ENCODE measurements at regions not wholly inside any gene's neighbourhood (a gene's known extent, or its start where the extent isn't known, plus 50 kb on each side); places are given as distances from the start of the nearest gene placed in this dataset.

GRCh38 chr4:136121426-136121825, 1410.9 kb downstream of the PCDH18 start:
- no peak for DNase-seq (ENCODE audit: extremely low spot score)
- Histone ChIP-seq H3K4me1 (ENCODE audit: insufficient read depth) (no peaks in the 10 kb centered on the region), H3K27ac (ENCODE audit: low read depth) (no peak overlapping the region), H3K4me3 (ENCODE audit: low read depth, low read length) (no peak overlapping the region), H3K36me3 (ENCODE audit: insufficient read depth) (no peaks in the 10 kb centered on the region)

GRCh38 chr4:136113921-136114320, 1418.4 kb downstream of the PCDH18 start:
- no peak for DNase-seq (ENCODE audit: extremely low spot score)
- WGBS: 60% methylated on average over 2 of the region's 2 CpGs

GRCh38 chr4:136112116-136112515, 1420.2 kb downstream of the PCDH18 start:
- H3K4me3 ChIP-seq (ENCODE audit: low read depth, low read length): no peak overlapping the region
- H3K27ac ChIP-seq (ENCODE audit: low read depth): no peak overlapping the region
- H3K4me1 ChIP-seq (ENCODE audit: insufficient read depth): no peaks in the 10 kb centered on the region
- WGBS: 48% methylated on average over 1 of the region's 1 CpG
- no peaks in the 10 kb centered on the region for H3K36me3 ChIP-seq (ENCODE audit: insufficient read depth)
- no peak for DNase-seq (ENCODE audit: extremely low spot score)

More at GRCh38 chr4:136113921-136114320, 1418.4 kb downstream of the PCDH18 start:
- no peaks in the 10 kb centered on the region for H3K36me3 ChIP-seq (ENCODE audit: insufficient read depth)
- H3K27ac ChIP-seq (ENCODE audit: low read depth): no peak overlapping the region
- no peak overlapping the region for H3K4me3 ChIP-seq (ENCODE audit: low read depth, low read length)
- no peaks in the 10 kb centered on the region for H3K4me1 ChIP-seq (ENCODE audit: insufficient read depth)

GRCh38 chr4:136106753-136107152, 1425.5 kb downstream of the PCDH18 start:
- 41% methylated on average over 1 of the region's 1 CpG for WGBS

GRCh38 chr4:136103616-136104015, 1428.7 kb downstream of the PCDH18 start:
- no peak overlapping the region for H3K4me3 ChIP-seq (ENCODE audit: low read depth, low read length)

More at GRCh38 chr4:136106753-136107152, 1425.5 kb downstream of the PCDH18 start:
- H3K4me1 ChIP-seq (ENCODE audit: insufficient read depth): no peaks in the 10 kb centered on the region
- H3K27ac ChIP-seq (ENCODE audit: low read depth): no peak overlapping the region
- no peak for DNase-seq (ENCODE audit: extremely low spot score)
- H3K4me3 ChIP-seq (ENCODE audit: low read depth, low read length): no peak overlapping the region
- H3K36me3 ChIP-seq (ENCODE audit: insufficient read depth): no peaks in the 10 kb centered on the region

GRCh38 chr4:136097676-136098075, 1434.6 kb downstream of the PCDH18 start:
- 70% methylated on average over 4 of the region's 4 CpGs for WGBS
- no peaks in the 10 kb centered on the region for H3K36me3 ChIP-seq (ENCODE audit: insufficient read depth)
- no peak for DNase-seq (ENCODE audit: extremely low spot score)
- no peak overlapping the region for H3K4me3 ChIP-seq (ENCODE audit: low read depth, low read length)
- no peaks in the 10 kb centered on the region for H3K4me1 ChIP-seq (ENCODE audit: insufficient read depth)
- no peak overlapping the region for H3K27ac ChIP-seq (ENCODE audit: low read depth)

More at GRCh38 chr4:136103616-136104015, 1428.7 kb downstream of the PCDH18 start:
- Histone ChIP-seq H3K27ac (ENCODE audit: low read depth) (no peak overlapping the region), H3K4me1 (ENCODE audit: insufficient read depth) (no peaks in the 10 kb centered on the region), H3K36me3 (ENCODE audit: insufficient read depth) (no peaks in the 10 kb centered on the region)
- WGBS: 79% methylated on average over 4 of the region's 4 CpGs
- DNase-seq (ENCODE audit: extremely low spot score): no peak

- no peak for DNase-seq (ENCODE audit: extremely low spot score)
- Histone ChIP-seq H3K36me3 (ENCODE audit: insufficient read depth) (no peaks in the 10 kb centered on the region), H3K4me3 (ENCODE audit: low read depth, low read length) (no peak overlapping the region), H3K27ac (ENCODE audit: low read depth) (no peak overlapping the region), H3K4me1 (ENCODE audit: insufficient read depth) (no peaks in the 10 kb centered on the region)
- WGBS: 62% methylated on average over 4 of the region's 4 CpGs
Observed at GRCh38 chr4:136088211-136088867, 1444.0 kb downstream of the PCDH18 start.

GRCh38 chr4:136078976-136079375, 1453.3 kb downstream of the PCDH18 start:
- WGBS: 52% methylated on average over 1 of the region's 1 CpG
- DNase-seq (ENCODE audit: extremely low spot score): no peak
- no peak overlapping the region for H3K4me3 ChIP-seq (ENCODE audit: low read depth, low read length)
- H3K27ac ChIP-seq (ENCODE audit: low read depth): no peak overlapping the region
- H3K4me1 ChIP-seq (ENCODE audit: insufficient read depth): no peaks in the 10 kb centered on the region
- H3K36me3 ChIP-seq (ENCODE audit: insufficient read depth): no peaks in the 10 kb centered on the region

- WGBS: 86% methylated on average over 7 of the region's 7 CpGs
- H3K4me1 ChIP-seq (ENCODE audit: insufficient read depth): no peaks in the 10 kb centered on the region
- H3K4me3 ChIP-seq (ENCODE audit: low read depth, low read length): no peak overlapping the region
- no peaks in the 10 kb centered on the region for H3K36me3 ChIP-seq (ENCODE audit: insufficient read depth)
- DNase-seq (ENCODE audit: extremely low spot score): no peak
- H3K27ac ChIP-seq (ENCODE audit: low read depth): no peak overlapping the region
Observed at GRCh38 chr4:136056748-136057147, 1475.5 kb downstream of the PCDH18 start.

GRCh38 chr4:136055360-136055759, 1476.9 kb downstream of the PCDH18 start:
- DNase-seq (ENCODE audit: extremely low spot score): no peak
- Histone ChIP-seq H3K36me3 (ENCODE audit: insufficient read depth) (no peaks in the 10 kb centered on the region), H3K4me3 (ENCODE audit: low read depth, low read length) (no peak overlapping the region), H3K27ac (ENCODE audit: low read depth) (no peak overlapping the region), H3K4me1 (ENCODE audit: insufficient read depth) (no peaks in the 10 kb centered on the region)
- WGBS: 77% methylated on average over 3 of the region's 3 CpGs

- Histone ChIP-seq H3K4me3 (ENCODE audit: low read depth, low read length) (no peak overlapping the region), H3K27ac (ENCODE audit: low read depth) (no peak overlapping the region), H3K4me1 (ENCODE audit: insufficient read depth) (no peaks in the 10 kb centered on the region), H3K36me3 (ENCODE audit: insufficient read depth) (no peaks in the 10 kb centered on the region)
- DNase-seq (ENCODE audit: extremely low spot score): no peak
- 82% methylated on average over 1 of the region's 1 CpG for WGBS
Observed at GRCh38 chr4:136036744-136037143, 1495.5 kb downstream of the PCDH18 start.

GRCh38 chr4:136032391-136032790, 1499.9 kb downstream of the PCDH18 start:
- no peaks in the 10 kb centered on the region for H3K4me1 ChIP-seq (ENCODE audit: insufficient read depth)
- H3K4me3 ChIP-seq (ENCODE audit: low read depth, low read length): no peak overlapping the region
- no peaks in the 10 kb centered on the region for H3K36me3 ChIP-seq (ENCODE audit: insufficient read depth)
- WGBS: 83% methylated on average over 1 of the region's 1 CpG
- no peak for DNase-seq (ENCODE audit: extremely low spot score)
- H3K27ac ChIP-seq (ENCODE audit: low read depth): no peak overlapping the region

GRCh38 chr4:136025540-136025939, 1506.8 kb downstream of the PCDH18 start:
- H3K36me3 ChIP-seq (ENCODE audit: insufficient read depth): no peaks in the 10 kb centered on the region
- 0% methylated on average over 2 of the region's 2 CpGs for WGBS
- no peak overlapping the region for H3K27ac ChIP-seq (ENCODE audit: low read depth)
- H3K4me3 ChIP-seq (ENCODE audit: low read depth, low read length): no peak overlapping the region
- no peaks in the 10 kb centered on the region for H3K4me1 ChIP-seq (ENCODE audit: insufficient read depth)
- DNase-seq (ENCODE audit: extremely low spot score): no peak

GRCh38 chr4:136017556-136017955, 1514.7 kb downstream of the PCDH18 start:
- H3K36me3 ChIP-seq (ENCODE audit: insufficient read depth): no peaks in the 10 kb centered on the region
- H3K4me1 ChIP-seq (ENCODE audit: insufficient read depth): no peaks in the 10 kb centered on the region
- no peak overlapping the region for H3K27ac ChIP-seq (ENCODE audit: low read depth)
- no peak for DNase-seq (ENCODE audit: extremely low spot score)
- no peak overlapping the region for H3K4me3 ChIP-seq (ENCODE audit: low read depth, low read length)

- H3K4me1 ChIP-seq (ENCODE audit: insufficient read depth): no peaks in the 10 kb centered on the region
- no peaks in the 10 kb centered on the region for H3K36me3 ChIP-seq (ENCODE audit: insufficient read depth)
- no peak overlapping the region for H3K4me3 ChIP-seq (ENCODE audit: low read depth, low read length)
- WGBS: 26% methylated on average over 1 of the region's 1 CpG
- DNase-seq (ENCODE audit: extremely low spot score): no peak
- no peak overlapping the region for H3K27ac ChIP-seq (ENCODE audit: low read depth)
Observed at GRCh38 chr4:136012220-136012619, 1520.1 kb downstream of the PCDH18 start.
